Esophagus muscularis mucosa (tissue), 4 donors: ENCODE measurements at regions not wholly inside any gene's neighbourhood (a gene's known extent, or its start where the extent isn't known, plus 50 kb on each side); places are given as distances from the start of the nearest gene placed in this dataset.
"Not testable (repeated sequence)": the region's sequence is repeated elsewhere in the genome, so short reads cannot be mapped to it uniquely, and the experiment has no call there.

ENCODE experiments used
- DNase-seq: peaks from one replicate; pipeline ENCODE4 v3.0.0-alpha.2; 2017; ENCODE audit errors: extremely low spot score
- H3K27ac ChIP-seq, 4 donors: fragments of 200-600 bp; sonication (generic); replicated peaks in 1 of 4; 1 replicate in 3 of 4; 2 replicates in 1 of 4; pipeline ENCODE4 v1.5.1; 2016 to 2019; ENCODE audit warnings: mild to moderate bottlenecking in 1 of 4
- H3K27me3 ChIP-seq, 4 donors: fragments of 200-600 bp; sonication (generic); one replicate each; pipeline versions ENCODE4 v1.5.1 to v1.6.0; 2016 to 2019
- H3K36me3 ChIP-seq, 4 donors: fragments of 200-600 bp; sonication (generic); one replicate each; pipeline ENCODE4 v1.5.1; 2016 to 2019
- H3K4me1 ChIP-seq, 4 donors: fragments of 200-600 bp; sonication (generic); one replicate each; pipeline ENCODE4 v1.5.1; 2016 to 2019
- H3K4me3 ChIP-seq, 4 donors: fragments of 200-600 bp; sonication (generic); 1 replicate in 2 of 4; 2 replicates in 2 of 4; pipeline ENCODE4 v1.5.1; 2016 to 2019; ENCODE audit warnings: mild to moderate bottlenecking in 4 of 4, moderate library complexity in 1 of 4
- H3K9me3 ChIP-seq, 4 donors: fragments of 200-600 bp; sonication (generic); 1 replicate in 3 of 4; 2 replicates in 1 of 4; pipeline ENCODE4 v1.5.1; 2016 to 2019
- CTCF ChIP-seq, 3 experiments: fragments of 200-600 bp in 2 of 3; fragments of 450-650 bp in 1 of 3; sonication (generic) in 2 of 3; IDR thresholded peaks; one replicate each; pipeline ENCODE4 v1.5.1; 2017 to 2019; ENCODE audit warnings: antibody characterized with exemption in 3 of 3, mild to moderate bottlenecking in 2 of 3, moderate library complexity in 1 of 3
- EP300 ChIP-seq: sonication (generic); formaldehyde crosslinking; IDR thresholded peaks from one replicate; pipeline ENCODE4 v1.6.1; 2017; ENCODE audit warnings: antibody characterized with exemption
- POLR2A ChIP-seq: fragments of 450-650 bp; IDR thresholded peaks from one replicate; pipeline ENCODE4 v1.6.1; 2017; ENCODE audit warnings: antibody characterized with exemption, moderate library complexity, mild to moderate bottlenecking, low read depth
- POLR2AphosphoS5 ChIP-seq, 2 donors: sonication (generic); formaldehyde crosslinking; IDR thresholded peaks; one replicate each; pipeline ENCODE4 v1.6.1; 2017; ENCODE audit warnings: antibody characterized with exemption in 2 of 2
- whole genome bisulfite sequencing: methylation state at CpG from one replicate; pipeline ENCODE4 v1.1.5; 2018; 5-methylcytosine and 5-hydroxymethylcytosine counted together
- intact Hi-C: fragments of 100-400 bp; cut with DNase I; formaldehyde crosslinking; loops from one replicate; pipeline ENCODE4 v1.15.1; 2023

- Histone ChIP-seq H3K36me3 (no peaks in the 10 kb centered on the region), H3K27me3 (no peaks in the 10 kb centered on the region), H3K27ac (no peak overlapping the region), H3K9me3 (peaks cover 0 to 6% (median 0%) of the 10 kb centered on the region in 4 donors), H3K4me1 (peaks cover 0 to 3% (median 3%) of the 10 kb centered on the region in 4 donors), H3K4me3 (no peak overlapping the region)
- no peak for DNase-seq
- no peak for TF ChIP-seq POLR2AphosphoS5 (IDR thresholded peaks at IDR 0.05)
- no peak for TF ChIP-seq EP300
- no peak for TF ChIP-seq POLR2A
- no peak for TF ChIP-seq CTCF (IDR thresholded peaks at IDR 0.05)
- intact Hi-C loops: no loop called here
Observed at GRCh38 chr6:118367314-118367713, 180.8 kb upstream of the PLN start.

- H3K9me3 ChIP-seq: peaks cover 0 to 6% (median 0%) of the 10 kb centered on the region in 4 donors
- H3K4me1 ChIP-seq: peaks cover 5 to 10% (median 8%) of the 10 kb centered on the region in 4 donors
- intact Hi-C loops: no loop called here
- no peak for TF ChIP-seq POLR2AphosphoS5 (IDR thresholded peaks at IDR 0.05)
- TF ChIP-seq EP300: no peak
- TF ChIP-seq CTCF (IDR thresholded peaks at IDR 0.05): no peak
- TF ChIP-seq POLR2A: no peak
- no peak for DNase-seq
- no peaks in the 10 kb centered on the region for H3K36me3 ChIP-seq
- 89% methylated on average over 3 of the region's 3 CpGs for WGBS
- no peaks in the 10 kb centered on the region for H3K27me3 ChIP-seq
- no peak overlapping the region for H3K4me3 ChIP-seq
- H3K27ac ChIP-seq: no peak overlapping the region
Observed at GRCh38 chr6:118370722-118371121, 177.4 kb upstream of the PLN start.

- Histone ChIP-seq H3K27me3 (no peaks in the 10 kb centered on the region), H3K9me3 (peaks cover 0 to 6% (median 0%) of the 10 kb centered on the region in 4 donors), H3K4me1 (peaks cover 5 to 10% (median 8%) of the 10 kb centered on the region in 4 donors), H3K36me3 (no peaks in the 10 kb centered on the region), H3K4me3 (no peak overlapping the region), H3K27ac (no peak overlapping the region)
- whole genome bisulfite sequencing: 76% methylated on average over 1 of the region's 1 CpG
- TF ChIP-seq POLR2AphosphoS5 (IDR thresholded peaks at IDR 0.05) (no peak), POLR2A (no peak), CTCF (IDR thresholded peaks at IDR 0.05) (no peak), EP300 (no peak)
- no peak for DNase-seq
- intact Hi-C loops: no loop called here
Observed at GRCh38 chr6:118371955-118372354, 176.1 kb upstream of the PLN start.

GRCh38 chr6:118372413-118372812 is 175.7 kb upstream of the PLN start:
- DNase-seq: no peak
- no peak overlapping the region for H3K4me3 ChIP-seq
- peaks cover 0 to 6% (median 0%) of the 10 kb centered on the region in 4 donors for H3K9me3 ChIP-seq
- intact Hi-C loops: no loop called here
- no peaks in the 10 kb centered on the region for H3K36me3 ChIP-seq
- no peak overlapping the region for H3K27ac ChIP-seq
- no peak for TF ChIP-seq POLR2AphosphoS5 (IDR thresholded peaks at IDR 0.05)
- TF ChIP-seq CTCF (IDR thresholded peaks at IDR 0.05): no peak
- TF ChIP-seq EP300: no peak
- no peak for TF ChIP-seq POLR2A
- H3K4me1 ChIP-seq: peaks cover 5 to 10% (median 9%) of the 10 kb centered on the region in 4 donors
- H3K27me3 ChIP-seq: no peaks in the 10 kb centered on the region

- TF ChIP-seq POLR2AphosphoS5 (IDR thresholded peaks at IDR 0.05) (no peak), CTCF (IDR thresholded peaks at IDR 0.05) (no peak)
- whole genome bisulfite sequencing: 72% methylated on average over 12 of the region's 15 CpGs
- no peak for DNase-seq
- Histone ChIP-seq H3K4me3 (no peak overlapping the region), H3K9me3 (no peaks in the 10 kb centered on the region), H3K27me3 (no peaks in the 10 kb centered on the region), H3K36me3 (no peaks in the 10 kb centered on the region), H3K4me1 (peaks cover 0 to 12% (median 6%) of the 10 kb centered on the region in 4 donors), H3K27ac (peak overlapping the region in 1 of 4 donors; percentile 19)
- intact Hi-C loops: no loop called here
Observed at GRCh38 chr6:118377711-118378414, 170.2 kb upstream of the PLN start.

- DNase-seq: not testable (repeated sequence)
Observed at GRCh38 chr6:118380620-118381019, 167.5 kb upstream of the PLN start.

More at GRCh38 chr6:118380620-118381019, 167.5 kb upstream of the PLN start:
- 89% methylated on average over 3 of the region's 3 CpGs for WGBS
- H3K4me3 ChIP-seq, intact Hi-C loops, H3K27me3 ChIP-seq, H3K9me3 ChIP-seq, H3K36me3 ChIP-seq, H3K27ac ChIP-seq: not testable (repeated sequence)
- H3K4me1 ChIP-seq: peaks cover 0 to 11% (median 3%) of the 10 kb centered on the region in 4 donors
